K562 (cell line): ENCODE measurements at regions not wholly inside any gene's neighbourhood (a gene's known extent, or its start where the extent isn't known, plus 50 kb on each side); places are given as distances from the start of the nearest gene placed in this dataset.

Experiments used
- DPF2 ChIP-seq: fragments of 450-650 bp; IDR thresholded peaks from 2 replicates; pipeline ENCODE4 v1.6.1; 2016
- SIRT6 ChIP-seq: IDR thresholded peaks from one replicate; pipeline ENCODE4 v1.6.1; 2012; ENCODE audit warnings: low read depth, mild to moderate bottlenecking, control low read depth, inconsistent platforms, low read length, moderate library complexity
- TF ChIP-seq, protein P1 (sequence below): fragments of 450-650 bp; formaldehyde crosslinking; IDR thresholded peaks from 2 replicates; pipeline ENCODE4 v1.4.0; 2020; ENCODE audit warnings: mild to moderate bottlenecking, moderate library complexity
- TF ChIP-seq, protein P2 (sequence below): fragments of 150-350 bp; conservative IDR thresholded peaks from 2 replicates; pipeline ENCODE4 v1.6.1; 2014; ENCODE audit warnings: low read length
- TF ChIP-seq, protein P3 (sequence below): fragments of 250-450 bp; sonication (Bioruptor Pico); IDR thresholded peaks from 2 replicates; pipeline ENCODE4 v1.5.0; 2021; ENCODE audit warnings: mild to moderate bottlenecking, moderate library complexity

DNA sequence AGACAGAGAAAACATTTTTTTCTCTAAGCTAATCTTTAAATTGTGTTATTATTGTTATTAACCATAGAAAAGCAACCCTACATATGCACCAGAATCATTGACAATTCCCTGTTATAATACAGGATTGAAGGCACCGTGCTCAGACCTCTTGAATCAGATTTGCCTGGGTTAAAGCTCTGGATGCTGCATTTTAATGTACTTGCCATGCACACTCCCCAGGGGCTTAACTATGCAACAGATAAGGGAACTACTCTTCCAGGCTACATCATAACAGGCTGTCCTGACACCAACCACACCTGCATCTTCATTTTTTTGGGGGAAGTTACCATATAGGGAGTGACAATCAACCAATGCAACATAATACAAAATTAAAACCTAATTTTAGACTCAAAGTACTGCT lies 1187.6 kb upstream of the CDH8 start (continued):
- TF ChIP-seq SIRT6 (no peak), DPF2 (no peak)
- TF ChIP-seq, protein P1, sequence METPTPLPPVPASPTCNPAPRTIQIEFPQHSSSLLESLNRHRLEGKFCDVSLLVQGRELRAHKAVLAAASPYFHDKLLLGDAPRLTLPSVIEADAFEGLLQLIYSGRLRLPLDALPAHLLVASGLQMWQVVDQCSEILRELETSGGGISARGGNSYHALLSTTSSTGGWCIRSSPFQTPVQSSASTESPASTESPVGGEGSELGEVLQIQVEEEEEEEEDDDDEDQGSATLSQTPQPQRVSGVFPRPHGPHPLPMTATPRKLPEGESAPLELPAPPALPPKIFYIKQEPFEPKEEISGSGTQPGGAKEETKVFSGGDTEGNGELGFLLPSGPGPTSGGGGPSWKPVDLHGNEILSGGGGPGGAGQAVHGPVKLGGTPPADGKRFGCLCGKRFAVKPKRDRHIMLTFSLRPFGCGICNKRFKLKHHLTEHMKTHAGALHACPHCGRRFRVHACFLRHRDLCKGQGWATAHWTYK (CRISPR knock-in tag): no peak
- TF ChIP-seq, protein P2, sequence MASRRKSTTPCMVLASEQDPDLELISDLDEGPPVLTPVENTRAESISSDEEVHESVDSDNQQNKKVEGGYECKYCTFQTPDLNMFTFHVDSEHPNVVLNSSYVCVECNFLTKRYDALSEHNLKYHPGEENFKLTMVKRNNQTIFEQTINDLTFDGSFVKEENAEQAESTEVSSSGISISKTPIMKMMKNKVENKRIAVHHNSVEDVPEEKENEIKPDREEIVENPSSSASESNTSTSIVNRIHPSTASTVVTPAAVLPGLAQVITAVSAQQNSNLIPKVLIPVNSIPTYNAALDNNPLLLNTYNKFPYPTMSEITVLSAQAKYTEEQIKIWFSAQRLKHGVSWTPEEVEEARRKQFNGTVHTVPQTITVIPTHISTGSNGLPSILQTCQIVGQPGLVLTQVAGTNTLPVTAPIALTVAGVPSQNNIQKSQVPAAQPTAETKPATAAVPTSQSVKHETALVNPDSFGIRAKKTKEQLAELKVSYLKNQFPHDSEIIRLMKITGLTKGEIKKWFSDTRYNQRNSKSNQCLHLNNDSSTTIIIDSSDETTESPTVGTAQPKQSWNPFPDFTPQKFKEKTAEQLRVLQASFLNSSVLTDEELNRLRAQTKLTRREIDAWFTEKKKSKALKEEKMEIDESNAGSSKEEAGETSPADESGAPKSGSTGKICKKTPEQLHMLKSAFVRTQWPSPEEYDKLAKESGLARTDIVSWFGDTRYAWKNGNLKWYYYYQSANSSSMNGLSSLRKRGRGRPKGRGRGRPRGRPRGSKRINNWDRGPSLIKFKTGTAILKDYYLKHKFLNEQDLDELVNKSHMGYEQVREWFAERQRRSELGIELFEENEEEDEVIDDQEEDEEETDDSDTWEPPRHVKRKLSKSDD: no peak
- TF ChIP-seq, protein P3, sequence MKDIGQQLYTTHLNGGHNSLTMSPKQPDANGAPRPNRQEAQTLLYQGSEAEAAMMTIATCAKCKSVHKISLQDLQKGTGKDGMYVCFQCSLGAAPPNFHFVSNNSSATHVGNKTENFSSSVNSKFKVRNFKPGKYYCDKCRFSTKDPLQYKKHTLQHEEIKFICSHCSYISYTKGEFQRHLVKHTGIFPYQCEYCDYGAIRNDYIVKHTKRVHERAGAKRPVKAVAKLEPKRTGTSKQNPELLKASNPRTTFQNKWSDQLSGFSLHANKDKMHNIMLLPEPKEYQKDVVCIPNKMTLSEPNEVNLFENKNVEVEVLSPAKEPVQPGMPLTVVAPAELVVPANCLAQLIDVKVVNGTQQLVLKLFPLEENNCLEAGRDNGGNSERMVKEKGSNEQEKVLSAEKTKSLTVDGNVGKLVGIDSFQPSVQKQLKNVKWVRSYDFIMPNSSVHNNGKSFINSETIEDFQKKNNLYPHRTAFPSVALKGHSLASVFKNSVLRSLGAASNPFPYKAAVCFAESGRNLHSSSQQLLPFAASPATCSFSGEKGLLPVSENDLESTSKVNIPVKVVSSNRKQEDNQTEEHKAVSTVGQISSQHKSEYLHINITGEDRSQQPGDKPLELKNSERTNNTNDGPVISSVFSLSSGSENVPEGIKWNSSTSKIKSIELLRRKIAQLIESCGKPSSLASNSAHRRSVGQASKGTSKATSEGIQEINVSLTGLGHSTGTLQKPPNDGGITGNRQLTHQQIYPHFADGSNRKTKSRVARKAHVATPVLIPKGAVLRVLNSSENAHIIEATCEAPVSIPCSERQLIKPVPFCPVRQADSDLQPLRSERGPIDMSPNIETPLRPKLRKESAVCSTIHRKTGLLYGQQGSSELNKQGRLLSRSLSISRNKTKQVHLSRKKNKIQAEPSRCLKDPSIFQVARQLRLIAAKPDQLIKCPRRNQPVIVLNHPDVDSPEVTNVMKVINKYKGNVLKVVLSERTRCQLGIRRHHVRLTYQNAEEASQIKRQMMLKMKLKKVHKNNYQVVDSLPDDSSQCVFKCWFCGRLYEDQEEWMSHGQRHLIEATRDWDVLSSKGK (CRISPR knock-in tag): no peak
